ENCODE measurements at regions not wholly inside any gene's neighbourhood (a gene's known extent, or its start where the extent isn't known, plus 50 kb on each side); places are given as distances from the start of the nearest gene placed in this dataset.

DNA sequence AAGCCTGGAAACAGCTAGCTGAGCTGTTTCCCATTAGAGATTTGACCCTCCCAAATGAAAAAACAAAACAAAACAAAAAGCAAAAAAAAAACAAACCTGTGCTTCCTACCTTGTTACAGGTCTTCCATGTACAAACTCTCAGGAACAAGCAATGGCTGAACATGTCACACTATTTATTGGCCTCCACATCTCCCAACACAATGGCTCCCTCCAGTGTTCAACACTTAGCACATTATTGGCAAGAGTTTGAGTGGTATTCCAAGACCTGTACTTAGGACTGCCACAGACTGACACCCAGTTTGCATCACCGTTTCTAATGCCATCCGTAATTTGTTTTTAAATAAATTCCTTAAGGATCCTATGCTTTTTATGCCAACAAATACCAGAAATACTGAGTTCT lies 195.0 kb upstream of the OLFM3 start:
- peak; percentile 90 for ATAC-seq

DNA sequence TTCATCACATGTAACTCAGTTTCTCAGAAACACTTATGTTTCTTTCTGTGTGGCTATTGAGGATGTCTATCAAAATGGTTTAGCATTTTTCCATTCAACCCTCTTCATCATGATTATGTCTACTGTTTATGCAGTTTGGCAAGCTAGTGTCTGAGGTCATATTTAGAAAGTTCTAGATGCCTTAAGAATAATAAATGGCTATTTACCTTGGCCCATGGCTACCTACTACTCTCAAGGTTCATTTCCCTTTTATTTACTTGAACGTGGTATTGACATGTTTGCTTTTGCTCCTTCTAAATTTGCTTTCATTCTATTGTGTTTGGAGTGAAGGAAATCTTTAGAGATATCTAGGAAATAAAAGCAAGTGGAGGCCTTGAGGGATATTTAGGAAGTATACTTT lies 193.7 kb upstream of the OLFM3 start:
- no peak for ATAC-seq
- TF ChIP-seq CSRNP3 (CRISPR knock-in tag; IDR thresholded peaks at IDR 0.05) (no peak), ZNF8 (CRISPR knock-in tag; IDR thresholded peaks at IDR 0.05) (no peak), ZNF70 (CRISPR knock-in tag; IDR thresholded peaks at IDR 0.05) (no peak)

More for the DNA sequence above, 195.0 kb upstream of the OLFM3 start:
- TF ChIP-seq TOX (CRISPR knock-in tag; IDR thresholded peaks at IDR 0.05; ENCODE audit: borderline replicate concordance) (no peak), CSRNP3 (CRISPR knock-in tag; IDR thresholded peaks at IDR 0.05) (no peak), ZFP3 (CRISPR knock-in tag; IDR thresholded peaks at IDR 0.05) (no peak), ARNTL (CRISPR knock-in tag; IDR thresholded peaks at IDR 0.05; ENCODE audit: borderline replicate concordance, low read depth) (no peak), GLIS3 (CRISPR knock-in tag; IDR thresholded peaks at IDR 0.05) (no peak), RARB (CRISPR knock-in tag; IDR thresholded peaks at IDR 0.05) (no peak), TCF4 (CRISPR knock-in tag; IDR thresholded peaks at IDR 0.05; ENCODE audit: borderline replicate concordance) (no peak), ESRRG (CRISPR knock-in tag; IDR thresholded peaks at IDR 0.05) (no peak), BACH2 (CRISPR knock-in tag; IDR thresholded peaks at IDR 0.05; ENCODE audit: borderline replicate concordance) (no peak)
- TF ChIP-seq, protein P1, sequence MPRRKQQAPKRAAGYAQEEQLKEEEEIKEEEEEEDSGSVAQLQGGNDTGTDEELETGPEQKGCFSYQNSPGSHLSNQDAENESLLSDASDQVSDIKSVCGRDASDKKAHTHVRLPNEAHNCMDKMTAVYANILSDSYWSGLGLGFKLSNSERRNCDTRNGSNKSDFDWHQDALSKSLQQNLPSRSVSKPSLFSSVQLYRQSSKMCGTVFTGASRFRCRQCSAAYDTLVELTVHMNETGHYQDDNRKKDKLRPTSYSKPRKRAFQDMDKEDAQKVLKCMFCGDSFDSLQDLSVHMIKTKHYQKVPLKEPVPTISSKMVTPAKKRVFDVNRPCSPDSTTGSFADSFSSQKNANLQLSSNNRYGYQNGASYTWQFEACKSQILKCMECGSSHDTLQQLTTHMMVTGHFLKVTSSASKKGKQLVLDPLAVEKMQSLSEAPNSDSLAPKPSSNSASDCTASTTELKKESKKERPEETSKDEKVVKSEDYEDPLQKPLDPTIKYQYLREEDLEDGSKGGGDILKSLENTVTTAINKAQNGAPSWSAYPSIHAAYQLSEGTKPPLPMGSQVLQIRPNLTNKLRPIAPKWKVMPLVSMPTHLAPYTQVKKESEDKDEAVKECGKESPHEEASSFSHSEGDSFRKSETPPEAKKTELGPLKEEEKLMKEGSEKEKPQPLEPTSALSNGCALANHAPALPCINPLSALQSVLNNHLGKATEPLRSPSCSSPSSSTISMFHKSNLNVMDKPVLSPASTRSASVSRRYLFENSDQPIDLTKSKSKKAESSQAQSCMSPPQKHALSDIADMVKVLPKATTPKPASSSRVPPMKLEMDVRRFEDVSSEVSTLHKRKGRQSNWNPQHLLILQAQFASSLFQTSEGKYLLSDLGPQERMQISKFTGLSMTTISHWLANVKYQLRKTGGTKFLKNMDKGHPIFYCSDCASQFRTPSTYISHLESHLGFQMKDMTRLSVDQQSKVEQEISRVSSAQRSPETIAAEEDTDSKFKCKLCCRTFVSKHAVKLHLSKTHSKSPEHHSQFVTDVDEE (CRISPR knock-in tag; IDR thresholded peaks at IDR 0.05) = no peak

- TF ChIP-seq, protein P1 (CRISPR knock-in tag; IDR thresholded peaks at IDR 0.05) = no peak
- TF ChIP-seq OSR1 (CRISPR knock-in tag; IDR thresholded peaks at IDR 0.05) (no peak), BACH2 (CRISPR knock-in tag; IDR thresholded peaks at IDR 0.05; ENCODE audit: borderline replicate concordance) (no peak), PPARA (CRISPR knock-in tag; IDR thresholded peaks at IDR 0.05; ENCODE audit: borderline replicate concordance) (no peak), RARB (CRISPR knock-in tag; IDR thresholded peaks at IDR 0.05) (no peak), ZNF70 (CRISPR knock-in tag; IDR thresholded peaks at IDR 0.05) (no peak), ZFP30 (CRISPR knock-in tag; IDR thresholded peaks at IDR 0.05) (no peak), ARNTL (CRISPR knock-in tag; IDR thresholded peaks at IDR 0.05; ENCODE audit: borderline replicate concordance, low read depth) (no peak), ISL1 (CRISPR knock-in tag; IDR thresholded peaks at IDR 0.05) (no peak), TOX (CRISPR knock-in tag; IDR thresholded peaks at IDR 0.05; ENCODE audit: borderline replicate concordance) (no peak), GLIS3 (CRISPR knock-in tag; IDR thresholded peaks at IDR 0.05) (no peak), CSDC2 (CRISPR knock-in tag; IDR thresholded peaks at IDR 0.05) (no peak)
- no peak for ATAC-seq
Measured at GRCh38 chr1:102186536-102186935, 189.8 kb upstream of the OLFM3 start.

- no peak for ATAC-seq
Measured at GRCh38 chr1:102185260-102185659, 188.5 kb upstream of the OLFM3 start.

More at GRCh38 chr1:102185260-102185659, 188.5 kb upstream of the OLFM3 start:
- TF ChIP-seq CSDC2 (CRISPR knock-in tag; IDR thresholded peaks at IDR 0.05) (no peak), TCF4 (CRISPR knock-in tag; IDR thresholded peaks at IDR 0.05; ENCODE audit: borderline replicate concordance) (no peak), GLIS3 (CRISPR knock-in tag; IDR thresholded peaks at IDR 0.05) (no peak), ESRRG (CRISPR knock-in tag; IDR thresholded peaks at IDR 0.05) (no peak), ARNTL (CRISPR knock-in tag; IDR thresholded peaks at IDR 0.05; ENCODE audit: borderline replicate concordance, low read depth) (no peak)
